Fibroblast of skin of back (primary cell): ENCODE measurements at regions not wholly inside any gene's neighbourhood (a gene's known extent, or its start where the extent isn't known, plus 50 kb on each side); places are given as distances from the start of the nearest gene placed in this dataset.
A peak's percentile ranks its signal among the peaks of the same experiment; 100 is the strongest.
"Not testable (repeated sequence)": the region's sequence is repeated elsewhere in the genome, so short reads cannot be mapped to it uniquely, and the experiment has no call there.

Source experiments
- DNase-seq: peaks from one replicate; pipeline ENCODE4 v3.0.0-alpha.2; 2013

GRCh38 chr4:86413426-86413825 lies 53.6 kb upstream of the MAPK10 start:
- not testable (repeated sequence) for DNase-seq

- no peak for DNase-seq
These were observed 54.8 kb upstream of the MAPK10 start for GRCh38 chr4:86414686-86415085.

- no peak for DNase-seq
These were observed 56.2 kb upstream of the MAPK10 start for GRCh38 chr4:86416081-86416480.

- DNase-seq: no peak
These were observed 61.6 kb upstream of the MAPK10 start for GRCh38 chr4:86421461-86421860.

- DNase-seq: no peak
These were observed 71.8 kb upstream of the MAPK10 start for GRCh38 chr4:86431543-86432116.

- no peak for DNase-seq
These were observed 72.8 kb upstream of the MAPK10 start for GRCh38 chr4:86432559-86433134.

- no peak for DNase-seq
These were observed 79.4 kb upstream of the MAPK10 start for GRCh38 chr4:86439293-86439692.

GRCh38 chr4:86441175-86441936 lies 81.5 kb upstream of the MAPK10 start:
- DNase-seq: peak; percentile 25

- DNase-seq: no peak
These were observed 83.0 kb upstream of the MAPK10 start for GRCh38 chr4:86442881-86443280.

GRCh38 chr4:86443495-86443894 lies 83.6 kb upstream of the MAPK10 start:
- no peak for DNase-seq

- no peak for DNase-seq
These were observed 87.1 kb upstream of the MAPK10 start for GRCh38 chr4:86446996-86447395.

GRCh38 chr4:86448871-86449270 lies 89.0 kb upstream of the MAPK10 start:
- DNase-seq: no peak

GRCh38 chr4:86449746-86450588 lies 90.1 kb upstream of the MAPK10 start:
- DNase-seq: no peak

- no peak for DNase-seq
These were observed 91.0 kb upstream of the MAPK10 start for GRCh38 chr4:86450861-86451260.

GRCh38 chr4:86451560-86452330 lies 91.9 kb upstream of the MAPK10 start:
- DNase-seq: peak; percentile 22

- no peak for DNase-seq
These were observed 92.6 kb upstream of the MAPK10 start for GRCh38 chr4:86452422-86452891.

GRCh38 chr4:86452924-86453531 lies 93.2 kb upstream of the MAPK10 start:
- peak; percentile 12 for DNase-seq

- not testable (repeated sequence) for DNase-seq
These were observed 93.8 kb upstream of the MAPK10 start for GRCh38 chr4:86453611-86454072.

GRCh38 chr4:86461849-86462248 lies 102.0 kb upstream of the MAPK10 start:
- DNase-seq: no peak

GRCh38 chr4:86472377-86473019 lies 112.6 kb upstream of the MAPK10 start:
- no peak for DNase-seq

- not testable (repeated sequence) for DNase-seq
These were observed 116.0 kb upstream of the PTPN13 start for GRCh38 chr4:86478151-86478550.
